NCI-H526 (cell line): ENCODE measurements at regions not wholly inside any gene's neighbourhood (a gene's known extent, or its start where the extent isn't known, plus 50 kb on each side); places are given as distances from the start of the nearest gene placed in this dataset.
A peak's percentile ranks its signal among the peaks of the same experiment; 100 is the strongest.

Experiments
- DNase-seq, 2 experiments: peaks; one replicate each; lab custom pipeline; 2025; lab: John Stamatoyannopoulos, UW

GRCh38 chr10:78687626-78688025 is 381.1 kb upstream of the ZMIZ1 start:
- DNase-seq: no peak

GRCh38 chr10:78688230-78688900 is 380.4 kb upstream of the ZMIZ1 start:
- DNase-seq: peak in 1 of 2 experiments; percentile 23

- peak; percentile 96 to 97 for DNase-seq
Observed at GRCh38 chr10:78688901-78689583, 379.7 kb upstream of the ZMIZ1 start.

GRCh38 chr10:78689584-78689935 is 379.2 kb upstream of the ZMIZ1 start:
- no peak for DNase-seq

- no peak for DNase-seq
Observed at GRCh38 chr10:78690354-78691111, 378.2 kb upstream of the ZMIZ1 start.

- no peak for DNase-seq
Observed at GRCh38 chr10:78691301-78692030, 377.3 kb upstream of the ZMIZ1 start.

GRCh38 chr10:78692071-78692470 is 376.7 kb upstream of the ZMIZ1 start:
- no peak for DNase-seq

- DNase-seq: no peak
Observed at GRCh38 chr10:78695846-78696245, 372.9 kb upstream of the ZMIZ1 start.

- DNase-seq: no peak
Observed at GRCh38 chr10:78696791-78697395, 371.9 kb upstream of the ZMIZ1 start.

- DNase-seq: no peak
Observed at GRCh38 chr10:78699971-78700370, 368.8 kb upstream of the ZMIZ1 start.

- no peak for DNase-seq
Observed at GRCh38 chr10:78700413-78700812, 368.4 kb upstream of the ZMIZ1 start.

- no peak for DNase-seq
Observed at GRCh38 chr10:78700816-78701520, 367.8 kb upstream of the ZMIZ1 start.

- peak; percentile 77 to 81 for DNase-seq
Observed at GRCh38 chr10:78702186-78702585, 366.6 kb upstream of the ZMIZ1 start.

GRCh38 chr10:78702876-78703275 is 365.9 kb upstream of the ZMIZ1 start:
- no peak for DNase-seq

GRCh38 chr10:78703593-78703992 is 365.2 kb upstream of the ZMIZ1 start:
- DNase-seq: no peak

- no peak for DNase-seq
Observed at GRCh38 chr10:78706256-78706655, 362.5 kb upstream of the ZMIZ1 start.

- DNase-seq: no peak
Observed at GRCh38 chr10:78706726-78707540, 361.8 kb upstream of the ZMIZ1 start.

- DNase-seq: no peak
Observed at GRCh38 chr10:78707745-78708144, 361.0 kb upstream of the ZMIZ1 start.

GRCh38 chr10:78712147-78712546 is 356.6 kb upstream of the ZMIZ1 start:
- DNase-seq: no peak

GRCh38 chr10:78713659-78714058 is 355.1 kb upstream of the ZMIZ1 start:
- no peak for DNase-seq
